ENCODE measurements at regions not wholly inside any gene's neighbourhood (a gene's known extent, or its start where the extent isn't known, plus 50 kb on each side); places are given as distances from the start of the nearest gene placed in this dataset.

- TF ChIP-seq, protein P1, sequence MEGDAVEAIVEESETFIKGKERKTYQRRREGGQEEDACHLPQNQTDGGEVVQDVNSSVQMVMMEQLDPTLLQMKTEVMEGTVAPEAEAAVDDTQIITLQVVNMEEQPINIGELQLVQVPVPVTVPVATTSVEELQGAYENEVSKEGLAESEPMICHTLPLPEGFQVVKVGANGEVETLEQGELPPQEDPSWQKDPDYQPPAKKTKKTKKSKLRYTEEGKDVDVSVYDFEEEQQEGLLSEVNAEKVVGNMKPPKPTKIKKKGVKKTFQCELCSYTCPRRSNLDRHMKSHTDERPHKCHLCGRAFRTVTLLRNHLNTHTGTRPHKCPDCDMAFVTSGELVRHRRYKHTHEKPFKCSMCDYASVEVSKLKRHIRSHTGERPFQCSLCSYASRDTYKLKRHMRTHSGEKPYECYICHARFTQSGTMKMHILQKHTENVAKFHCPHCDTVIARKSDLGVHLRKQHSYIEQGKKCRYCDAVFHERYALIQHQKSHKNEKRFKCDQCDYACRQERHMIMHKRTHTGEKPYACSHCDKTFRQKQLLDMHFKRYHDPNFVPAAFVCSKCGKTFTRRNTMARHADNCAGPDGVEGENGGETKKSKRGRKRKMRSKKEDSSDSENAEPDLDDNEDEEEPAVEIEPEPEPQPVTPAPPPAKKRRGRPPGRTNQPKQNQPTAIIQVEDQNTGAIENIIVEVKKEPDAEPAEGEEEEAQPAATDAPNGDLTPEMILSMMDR (IDR thresholded peaks at IDR 0.05) = no peak
- no peak for TF ChIP-seq POLR2AphosphoS5 (IDR thresholded peaks at IDR 0.05)
These were observed 266.1 kb upstream of the TMTC4 start for GRCh38 chr13:100940658-100941057.
